HG03135 (cell line): ENCODE measurements at regions not wholly inside any gene's neighbourhood (a gene's known extent, or its start where the extent isn't known, plus 50 kb on each side); places are given as distances from the start of the nearest gene placed in this dataset.
"Not testable (repeated sequence)": the region's sequence is repeated elsewhere in the genome, so short reads cannot be mapped to it uniquely, and the experiment has no call there.

ENCODE experiments used
- ATAC-seq: cut with Tn5 transposase; IDR thresholded peaks from one replicate; pipeline ENCODE4 v1.9.1; 2021; ENCODE audit warnings: mild to moderate bottlenecking, moderate library complexity; ENCODE audit not compliant: unreplicated experiment

GRCh38 chr14:86363047-86363446 lies 833.1 kb downstream of the FLRT2 start:
- ATAC-seq, result no peak

DNA sequence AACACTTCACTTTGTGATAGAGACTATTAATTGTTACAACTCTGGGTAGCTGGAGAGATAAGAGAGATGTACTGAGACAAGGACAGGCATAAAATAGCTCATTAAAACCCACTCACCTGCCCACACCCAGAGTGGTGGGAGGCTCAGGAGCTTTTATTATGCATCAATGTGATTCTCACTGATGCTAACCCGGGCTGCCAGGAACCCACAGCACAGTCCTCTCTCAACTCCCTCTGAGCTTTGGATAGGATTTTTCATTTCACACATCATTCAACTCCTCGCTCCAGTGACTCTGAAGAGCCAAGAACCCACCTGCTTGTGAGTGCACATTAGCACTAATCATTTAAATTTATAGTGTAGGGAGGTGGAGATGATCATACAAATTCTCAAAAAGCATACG lies 827.9 kb downstream of the FLRT2 start:
- ATAC-seq, result no peak

DNA sequence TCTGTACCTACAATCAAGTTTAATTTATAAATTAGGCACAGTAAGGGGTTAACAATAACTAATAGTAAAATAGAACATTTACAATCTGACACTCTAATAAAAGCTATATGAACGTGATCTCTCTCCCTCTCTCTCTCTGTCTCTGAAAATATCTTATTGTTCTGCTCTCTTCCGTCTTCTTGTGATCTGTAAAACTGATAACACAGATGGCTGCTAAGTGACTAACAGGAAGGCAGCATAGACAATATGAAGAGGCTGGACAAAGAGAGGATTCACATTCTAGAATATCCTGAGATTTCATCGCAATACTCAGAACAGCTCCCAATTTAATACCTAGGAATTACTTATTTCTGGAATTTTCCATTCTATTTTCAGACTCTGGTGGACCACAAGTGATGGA lies 827.2 kb downstream of the FLRT2 start:
- ATAC-seq, result no peak

GRCh38 chr14:86346818-86347384 lies 817.0 kb downstream of the FLRT2 start:
- ATAC-seq, result no peak

- ATAC-seq, result no peak
These were observed 804.4 kb downstream of the FLRT2 start for GRCh38 chr14:86334355-86334754.

GRCh38 chr14:86333493-86333892 lies 803.5 kb downstream of the FLRT2 start:
- no peak for ATAC-seq

DNA sequence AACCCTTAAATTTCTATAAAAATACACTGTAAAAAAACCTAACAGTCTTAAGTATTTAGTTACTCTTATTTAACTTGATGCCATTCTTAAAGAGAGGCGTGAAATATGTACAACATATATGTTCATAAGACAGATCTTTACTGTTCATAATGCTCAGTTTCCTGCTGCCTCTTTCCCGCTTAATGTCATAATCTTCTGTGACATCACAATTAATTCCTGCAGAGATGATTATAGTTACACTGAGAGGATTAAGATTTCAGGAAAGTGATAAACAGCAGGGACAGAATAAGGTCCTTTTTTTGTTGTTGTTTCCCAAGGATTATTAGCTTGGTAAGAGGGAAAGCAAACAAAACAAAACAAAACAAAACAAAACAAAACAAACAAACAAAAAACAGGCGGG lies 801.4 kb downstream of the FLRT2 start:
- no peak for ATAC-seq

DNA sequence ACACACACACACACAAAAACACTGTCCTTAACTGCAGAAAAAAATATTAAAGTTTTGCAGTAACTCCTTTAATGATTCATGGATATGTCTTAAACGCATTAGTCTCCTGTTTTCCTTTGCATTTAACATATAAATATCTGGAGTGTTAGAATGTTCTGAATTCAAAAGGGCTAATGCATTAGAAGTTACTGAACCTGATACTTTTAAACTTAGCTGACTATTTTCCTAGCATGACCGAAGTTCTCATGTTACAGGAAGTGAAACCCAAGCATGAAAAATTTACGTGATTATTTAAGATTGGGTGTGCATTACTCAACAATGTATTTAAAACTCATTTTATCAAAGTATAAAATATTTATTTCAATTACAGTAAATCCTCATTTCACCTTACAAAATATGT lies 791.2 kb downstream of the FLRT2 start:
- no peak for ATAC-seq

GRCh38 chr14:86312154-86312665 lies 782.3 kb downstream of the FLRT2 start:
- not testable (repeated sequence) for ATAC-seq

DNA sequence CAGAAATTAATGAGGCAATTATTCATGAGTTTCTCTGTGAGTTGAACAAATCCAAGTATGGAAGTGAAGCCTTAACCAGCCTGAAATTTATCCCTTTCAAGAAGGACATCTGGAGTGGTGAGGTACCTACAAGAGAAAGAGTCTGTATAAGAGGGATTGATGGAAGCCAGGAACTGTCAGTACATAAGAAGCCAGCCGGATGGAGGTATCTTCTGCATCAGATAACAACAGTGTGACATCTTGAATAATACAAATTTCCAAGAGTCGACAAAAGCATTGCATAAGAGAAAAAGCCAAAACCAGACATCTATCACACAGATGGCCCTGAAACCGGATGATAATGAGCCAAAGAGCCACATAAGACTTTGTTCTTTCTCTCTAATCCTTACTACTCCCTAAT lies 781.2 kb downstream of the FLRT2 start:
- no peak for ATAC-seq

- no peak for ATAC-seq
These were observed 780.7 kb downstream of the FLRT2 start for GRCh38 chr14:86310611-86311010.

DNA sequence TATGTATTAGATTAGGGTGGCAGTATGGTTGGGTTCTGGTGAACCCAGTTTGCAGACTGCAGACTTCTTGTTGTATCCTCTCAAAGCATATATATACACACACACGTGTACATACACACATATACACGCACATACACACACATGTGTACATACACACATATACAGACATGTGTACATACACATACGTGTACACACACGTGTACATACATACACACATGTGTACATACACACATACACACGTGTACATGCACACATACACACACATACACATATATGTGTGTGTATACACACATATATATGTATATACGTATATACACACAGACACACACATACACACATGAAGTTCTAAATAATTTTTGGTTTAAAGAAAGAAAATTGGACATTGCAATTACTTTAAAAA lies 780.2 kb downstream of the FLRT2 start:
- no peak for ATAC-seq

DNA sequence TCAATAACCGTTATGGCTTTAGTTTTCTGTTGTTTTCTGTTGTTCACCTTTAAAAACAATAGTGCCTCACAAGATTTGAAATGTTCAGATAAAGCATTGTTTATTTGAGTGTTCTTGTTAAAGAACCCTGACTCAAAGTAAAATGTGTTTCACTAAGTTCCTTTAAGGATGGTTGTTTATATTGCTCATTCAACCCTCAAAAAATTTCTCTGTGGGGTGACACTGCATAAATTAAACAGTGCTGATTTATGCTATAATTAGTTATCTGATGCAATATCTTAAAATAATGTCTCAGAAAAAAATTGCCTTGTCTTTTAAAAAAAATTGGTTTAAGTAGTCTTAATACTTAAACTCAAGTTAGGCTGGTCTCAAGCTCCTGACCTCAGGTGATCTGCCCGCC lies 775.1 kb downstream of the FLRT2 start:
- no peak for ATAC-seq

DNA sequence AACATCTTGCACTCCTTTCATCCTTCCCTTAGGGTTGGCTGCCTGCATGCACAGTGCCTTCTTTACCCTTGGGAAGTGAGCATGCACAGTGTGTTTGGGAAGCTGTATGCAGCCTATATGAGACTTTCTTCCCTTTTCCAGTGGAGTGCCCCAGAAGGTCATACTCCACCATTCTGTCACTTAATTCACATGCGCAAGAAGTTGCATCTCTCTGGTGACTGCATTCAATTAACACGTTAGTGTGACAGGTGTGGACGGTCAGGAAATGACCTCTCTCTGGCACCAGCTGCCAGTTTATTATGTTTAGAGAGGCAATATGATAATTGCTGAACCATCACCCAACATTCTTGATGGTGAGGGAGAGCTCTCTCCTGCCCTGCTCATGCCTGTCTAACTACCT lies 770.0 kb downstream of the FLRT2 start:
- no peak for ATAC-seq

DNA sequence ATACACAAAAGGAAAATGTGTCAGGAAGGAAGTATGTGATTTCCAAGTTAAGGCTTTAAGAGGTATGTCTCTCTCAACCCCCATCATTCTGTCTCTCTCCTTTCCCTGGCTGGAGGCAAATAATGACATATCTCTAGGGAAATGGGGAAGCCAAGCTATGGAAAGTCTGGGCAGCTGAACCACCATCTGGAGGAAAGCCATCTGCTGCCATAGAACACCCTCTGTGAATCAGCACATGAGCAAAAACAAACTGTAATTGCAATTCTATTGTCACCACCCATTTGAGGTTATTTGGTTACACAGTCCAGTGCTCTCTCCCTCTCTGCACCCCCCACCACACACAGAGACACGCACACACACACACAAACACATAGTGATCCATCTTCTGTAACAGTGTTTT lies 766.2 kb downstream of the FLRT2 start:
- no peak for ATAC-seq

- no peak for ATAC-seq
These were observed 758.4 kb downstream of the FLRT2 start for GRCh38 chr14:86288336-86288735.

DNA sequence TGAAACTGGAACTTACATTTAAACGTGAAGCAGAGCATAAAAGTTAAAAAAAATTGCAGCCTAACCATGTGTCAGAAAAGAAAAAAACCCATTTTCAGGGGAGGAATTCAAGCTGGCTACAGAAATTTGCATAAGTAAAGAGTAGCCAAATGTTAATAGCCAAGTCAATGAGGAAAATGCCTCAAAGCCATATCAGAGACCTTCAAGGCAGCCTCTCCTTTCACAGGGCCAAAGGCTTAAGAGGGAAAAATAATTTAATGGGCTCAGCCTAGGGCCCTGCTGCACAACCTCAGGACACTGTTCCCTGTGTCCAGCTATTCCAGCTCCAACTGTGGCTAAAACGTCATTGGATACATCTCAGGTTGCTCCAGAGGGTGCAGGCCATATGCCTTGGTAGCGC lies 749.5 kb downstream of the FLRT2 start:
- ATAC-seq, result no peak

GRCh38 chr14:86257973-86258372 lies 728.0 kb downstream of the FLRT2 start:
- ATAC-seq, result no peak

DNA sequence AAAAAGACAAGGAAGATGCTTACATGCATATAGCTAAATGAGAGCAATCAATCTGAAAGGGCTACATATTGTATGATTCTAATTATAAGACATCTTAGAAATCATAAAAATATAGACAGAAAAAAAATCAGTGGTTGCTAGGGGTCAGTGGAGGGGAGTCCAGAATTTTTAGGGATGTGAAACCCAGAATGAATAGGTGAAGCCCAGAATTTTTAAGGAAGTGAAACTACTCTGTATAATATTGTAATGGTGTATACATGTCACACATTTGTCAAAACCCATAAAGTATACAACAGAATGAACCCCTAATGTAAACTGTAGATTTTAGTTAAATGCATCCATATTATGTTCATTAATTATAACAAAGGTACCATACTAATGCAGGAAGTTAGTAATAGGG lies 713.2 kb downstream of the FLRT2 start:
- ATAC-seq, result peak; percentile 90

GRCh38 chr14:86237733-86238132 lies 707.8 kb downstream of the FLRT2 start:
- ATAC-seq, result no peak

- ATAC-seq, result no peak
These were observed 691.8 kb downstream of the FLRT2 start for GRCh38 chr14:86221755-86222154.

DNA sequence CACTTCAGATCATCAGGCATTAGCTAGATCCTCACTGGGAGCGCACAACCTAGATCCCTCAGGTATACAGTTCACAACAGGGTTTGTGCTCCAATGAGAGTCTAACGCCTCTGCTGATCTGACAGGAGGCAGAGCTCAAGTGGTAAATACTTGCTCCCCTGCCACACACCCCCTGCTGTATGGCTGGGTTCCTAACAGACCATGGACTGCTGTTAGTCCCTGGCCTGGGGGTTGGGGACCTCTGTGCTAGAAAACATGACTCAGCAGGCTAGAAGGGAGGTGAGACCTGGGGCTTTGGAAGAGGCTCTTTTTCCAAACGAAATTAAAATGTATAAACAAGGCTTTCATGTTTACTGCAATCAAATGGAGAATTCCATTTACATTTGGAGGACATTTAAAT lies 691.1 kb downstream of the FLRT2 start:
- no peak for ATAC-seq

DNA sequence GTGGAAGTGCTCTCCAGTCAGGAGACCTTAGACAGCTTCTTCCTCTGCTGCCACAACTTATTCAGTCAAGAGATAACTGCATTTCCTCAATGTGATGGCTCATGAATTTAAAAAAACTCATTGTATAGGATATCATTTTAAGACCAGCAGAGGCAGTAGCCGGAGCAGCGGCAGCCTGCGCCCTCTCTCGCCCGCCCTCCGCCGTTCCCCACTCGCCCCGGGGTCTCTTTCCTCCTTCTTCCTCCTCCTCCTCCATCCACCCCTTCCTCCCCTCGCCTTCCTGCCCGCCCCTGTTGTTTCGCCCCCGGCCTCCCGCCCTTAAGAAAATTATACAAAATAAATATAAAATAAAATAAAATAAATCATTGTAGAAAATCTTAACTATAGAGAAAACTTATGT lies 687.6 kb downstream of the FLRT2 start:
- no peak for ATAC-seq
